GM12878 (cell line): ENCODE measurements at regions not wholly inside any gene's neighbourhood (a gene's known extent, or its start where the extent isn't known, plus 50 kb on each side); places are given as distances from the start of the nearest gene placed in this dataset.

Source experiments
- ETV6 ChIP-seq, 2 experiments: fragments of 450-650 bp in 1 of 2; IDR thresholded peaks in 1 of 2; conservative IDR thresholded peaks in 1 of 2; 2 replicates each; pipeline ENCODE4 v1.6.1; 2014; ENCODE audit warnings: antibody characterized with exemption in 1 of 2, borderline replicate concordance in 1 of 2, low read depth in 1 of 2, mild to moderate bottlenecking in 1 of 2, moderate library complexity in 1 of 2
- EZH2 ChIP-seq: IDR thresholded peaks from 2 replicates; pipeline ENCODE4 v1.6.1; 2012; ENCODE audit warnings: low read depth, mild to moderate bottlenecking, control low read depth, inconsistent platforms, low read length, borderline replicate concordance; ENCODE audit not compliant: control insufficient read depth
- POLR2AphosphoS5 ChIP-seq: IDR thresholded peaks from 2 replicates; pipeline ENCODE4 v1.6.1; 2011; ENCODE audit warnings: mild to moderate bottlenecking, low read length, inconsistent platforms
- SRF ChIP-seq, 2 experiments: IDR thresholded peaks; 2 replicates each; pipeline ENCODE4 v1.6.1; 2011; ENCODE audit warnings: low read depth in 2 of 2, low read length in 2 of 2, mild to moderate bottlenecking in 1 of 2, moderate library complexity in 1 of 2
- ZNF384 ChIP-seq: IDR thresholded peaks from 2 replicates; pipeline ENCODE4 v1.6.1; 2012; ENCODE audit warnings: low read depth, mild to moderate bottlenecking, low read length, improper control_type of control experiment, borderline replicate concordance
- TF ChIP-seq, protein P1 (sequence below), 3 experiments: IDR thresholded peaks in 2 of 3; conservative IDR thresholded peaks in 1 of 3; 2 replicates each; pipeline ENCODE4 v1.5.1; 2011; ENCODE audit warnings: low read depth in 3 of 3, low read length in 3 of 3, mild to moderate bottlenecking in 3 of 3, control low read depth in 2 of 3, moderate library complexity in 2 of 3, inconsistent platforms in 1 of 3, mixed read lengths in 1 of 3; ENCODE audit not compliant: control insufficient read depth in 2 of 3, insufficient read depth in 1 of 3; ENCODE audit errors: extremely low read depth in 1 of 3
- TF ChIP-seq, protein P2 (sequence below): IDR thresholded peaks from 2 replicates; pipeline ENCODE4 v1.6.1; 2011; ENCODE audit warnings: low read depth, mild to moderate bottlenecking, low read length, moderate library complexity, borderline replicate concordance; ENCODE audit errors: extremely low read depth

DNA sequence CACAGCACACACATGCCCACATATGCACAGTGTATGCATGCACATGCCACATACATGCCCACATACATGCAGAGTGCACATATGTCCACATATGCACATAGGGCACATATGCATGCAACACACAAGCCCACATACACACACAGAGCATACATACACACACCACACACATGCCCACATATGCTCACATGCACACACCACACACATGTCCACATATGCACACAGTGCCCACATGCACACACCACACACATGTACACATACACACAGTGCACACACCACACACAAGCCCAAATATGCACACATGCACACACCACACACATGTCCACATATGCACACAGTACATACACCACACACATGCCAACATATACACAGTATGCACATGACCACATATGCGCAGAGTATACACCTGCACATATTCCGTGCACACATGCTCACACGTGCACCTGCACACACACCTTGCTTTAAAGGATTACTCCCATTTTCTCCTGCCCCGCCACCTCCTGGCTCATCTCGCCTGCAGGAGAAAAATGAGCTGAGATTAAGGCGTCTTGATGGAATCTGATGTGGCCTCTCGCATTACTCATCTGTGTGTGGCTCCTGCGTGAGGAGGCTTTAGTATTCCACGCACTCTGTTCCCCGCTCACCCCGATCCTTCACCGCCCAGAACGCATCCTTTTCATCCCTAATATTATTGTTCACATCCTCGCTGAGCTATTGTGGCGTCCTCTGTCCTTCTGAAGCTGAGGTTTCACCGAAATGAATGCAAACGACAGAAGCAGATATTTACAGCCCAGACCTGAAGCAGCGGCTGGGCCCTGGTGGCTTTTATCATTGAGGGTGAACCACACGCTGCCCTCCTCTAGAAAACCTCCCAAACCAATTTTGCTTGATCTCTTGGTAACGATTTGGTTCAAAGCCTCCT is 182.7 kb downstream of the OLFM1 start:
- TF ChIP-seq ETV6 (conservative IDR thresholded peaks at IDR 0.05 in 1 of 2, IDR thresholded peaks at IDR 0.05 in 1 of 2; ENCODE audit: borderline replicate concordance in 1 of 2, low read depth in 1 of 2): no peak
- TF ChIP-seq, protein P1, sequence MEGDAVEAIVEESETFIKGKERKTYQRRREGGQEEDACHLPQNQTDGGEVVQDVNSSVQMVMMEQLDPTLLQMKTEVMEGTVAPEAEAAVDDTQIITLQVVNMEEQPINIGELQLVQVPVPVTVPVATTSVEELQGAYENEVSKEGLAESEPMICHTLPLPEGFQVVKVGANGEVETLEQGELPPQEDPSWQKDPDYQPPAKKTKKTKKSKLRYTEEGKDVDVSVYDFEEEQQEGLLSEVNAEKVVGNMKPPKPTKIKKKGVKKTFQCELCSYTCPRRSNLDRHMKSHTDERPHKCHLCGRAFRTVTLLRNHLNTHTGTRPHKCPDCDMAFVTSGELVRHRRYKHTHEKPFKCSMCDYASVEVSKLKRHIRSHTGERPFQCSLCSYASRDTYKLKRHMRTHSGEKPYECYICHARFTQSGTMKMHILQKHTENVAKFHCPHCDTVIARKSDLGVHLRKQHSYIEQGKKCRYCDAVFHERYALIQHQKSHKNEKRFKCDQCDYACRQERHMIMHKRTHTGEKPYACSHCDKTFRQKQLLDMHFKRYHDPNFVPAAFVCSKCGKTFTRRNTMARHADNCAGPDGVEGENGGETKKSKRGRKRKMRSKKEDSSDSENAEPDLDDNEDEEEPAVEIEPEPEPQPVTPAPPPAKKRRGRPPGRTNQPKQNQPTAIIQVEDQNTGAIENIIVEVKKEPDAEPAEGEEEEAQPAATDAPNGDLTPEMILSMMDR (IDR thresholded peaks at IDR 0.05 in 2 of 3, conservative IDR thresholded peaks at IDR 0.05 in 1 of 3; ENCODE audit: control insufficient read depth in 2 of 3, extremely low read depth in 1 of 3, insufficient read depth in 1 of 3, low read depth in 3 of 3, low read length in 3 of 3): no peak
- TF ChIP-seq, protein P2, sequence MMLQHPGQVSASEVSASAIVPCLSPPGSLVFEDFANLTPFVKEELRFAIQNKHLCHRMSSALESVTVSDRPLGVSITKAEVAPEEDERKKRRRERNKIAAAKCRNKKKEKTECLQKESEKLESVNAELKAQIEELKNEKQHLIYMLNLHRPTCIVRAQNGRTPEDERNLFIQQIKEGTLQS: no peak
- no peak for TF ChIP-seq SRF (IDR thresholded peaks at IDR 0.05; ENCODE audit: low read depth in 2 of 2, low read length in 2 of 2)
- TF ChIP-seq POLR2AphosphoS5: no peak
- TF ChIP-seq ZNF384: no peak
- TF ChIP-seq EZH2: no peak
